Stimulated activated CD8-positive, alpha-beta memory T cell treated with anti-CD3 and anti-CD28 coated beads, Interleukin-12 subunit alpha, Interleukin-12 subunit beta, amount 100 ng/mL, for 24 hours (primary cell): ENCODE measurements at regions not wholly inside any gene's neighbourhood (a gene's known extent, or its start where the extent isn't known, plus 50 kb on each side); places are given as distances from the start of the nearest gene placed in this dataset.

Experiments
- DNase-seq: peaks from one replicate; pipeline ENCODE4 v3.0.0-alpha.2; 2020; ENCODE audit errors: extremely low read depth

- DNase-seq: no peak
Observed at GRCh38 chr3:59546522-59546921, 496.7 kb upstream of the CFAP20DC start.

DNA sequence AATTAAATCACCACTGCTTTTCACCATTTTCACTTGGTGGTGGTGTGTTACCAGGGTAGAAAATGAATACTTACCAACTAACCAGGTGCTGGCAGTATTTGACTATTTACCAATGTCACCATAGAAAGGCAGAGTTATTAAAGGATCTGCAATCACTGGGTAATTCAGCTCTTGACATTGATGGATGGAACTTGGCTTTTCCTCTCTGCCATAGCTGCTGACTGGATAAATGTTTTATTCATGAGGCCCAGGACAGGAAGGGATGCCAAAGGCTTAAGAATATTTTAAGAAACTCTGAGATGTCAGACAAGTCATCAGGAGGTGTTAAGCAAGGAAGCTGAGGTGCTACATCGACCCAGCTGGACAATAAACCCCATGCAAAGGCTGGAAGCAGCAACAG is 495.5 kb upstream of the CFAP20DC start:
- no peak for DNase-seq

DNA sequence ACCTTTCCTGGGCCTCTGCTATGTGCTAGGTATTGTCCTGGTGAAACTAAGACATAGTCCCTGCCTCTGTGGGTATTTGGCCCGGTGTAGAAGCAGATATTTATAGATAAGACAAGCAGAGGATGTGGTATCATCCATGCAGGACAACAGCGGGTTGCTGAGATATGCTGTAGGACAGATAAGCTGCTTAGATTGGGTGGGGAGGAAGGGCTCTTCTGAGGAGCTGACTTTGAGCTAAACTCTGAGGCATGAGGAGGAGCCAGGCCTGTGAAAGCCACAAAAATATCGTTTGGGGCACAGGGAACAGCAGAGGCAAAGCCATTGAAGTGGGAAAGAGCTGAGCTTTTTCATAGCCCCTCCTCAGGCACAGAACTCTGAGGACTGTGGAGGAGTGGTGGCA is 492.5 kb upstream of the CFAP20DC start:
- DNase-seq: no peak

GRCh38 chr3:59540696-59541095 is 490.9 kb upstream of the CFAP20DC start:
- no peak for DNase-seq

GRCh38 chr3:59540241-59540640 is 490.4 kb upstream of the CFAP20DC start:
- no peak for DNase-seq

DNA sequence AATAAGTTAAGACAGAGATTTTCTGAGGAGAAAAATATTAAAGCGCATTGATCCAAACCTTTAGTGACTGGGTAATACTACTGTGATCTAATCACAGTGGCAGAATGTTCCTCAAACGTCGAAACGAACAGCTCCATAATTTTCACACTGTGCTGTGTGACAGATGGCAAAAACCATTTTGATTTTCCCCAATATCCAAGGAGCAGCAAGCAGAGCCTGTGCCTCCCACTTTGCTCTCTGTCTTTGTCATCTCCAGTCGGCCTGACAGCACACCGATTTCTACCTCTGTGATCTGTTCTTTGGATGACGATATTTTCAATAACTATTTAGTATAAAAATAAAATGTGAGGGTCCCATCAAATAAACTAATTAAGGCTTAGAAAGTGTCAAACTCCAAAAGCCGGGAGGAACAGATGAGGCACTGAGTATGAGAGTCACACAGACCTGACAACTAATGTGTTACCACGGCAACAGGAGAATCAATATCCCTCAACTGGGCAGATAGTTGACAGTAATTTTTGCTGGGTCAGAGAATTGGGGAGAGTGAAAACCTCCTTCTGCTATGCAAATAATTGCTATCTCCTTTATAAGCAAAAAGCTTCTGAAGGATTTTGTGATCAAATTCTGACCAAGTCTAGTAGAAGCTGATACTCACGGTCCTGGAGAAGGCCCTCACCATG is 489.1 kb upstream of the CFAP20DC start:
- DNase-seq: no peak

DNA sequence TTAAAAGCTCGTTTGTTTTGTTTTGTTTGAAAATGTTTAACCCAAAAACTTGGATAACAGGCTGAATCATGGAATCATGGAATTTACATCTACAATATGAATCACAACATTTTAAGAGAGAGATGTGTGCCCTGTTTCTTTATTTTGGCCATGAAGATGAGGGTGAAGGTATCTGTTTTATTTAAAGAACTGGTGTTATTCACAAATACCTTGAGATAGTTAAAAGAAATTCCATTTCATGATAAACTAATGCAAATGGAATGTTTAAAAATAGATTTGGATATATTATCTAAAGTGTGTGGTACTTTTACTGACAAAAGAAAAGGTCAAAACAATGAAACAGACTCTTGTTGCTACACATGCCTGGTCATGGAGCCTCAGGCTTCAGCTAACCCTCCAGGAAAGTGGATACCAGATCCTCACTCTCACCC is 486.0 kb upstream of the CFAP20DC start:
- DNase-seq: no peak

- DNase-seq: no peak
Observed at GRCh38 chr3:59531994-59532393, 482.2 kb upstream of the CFAP20DC start.

DNA sequence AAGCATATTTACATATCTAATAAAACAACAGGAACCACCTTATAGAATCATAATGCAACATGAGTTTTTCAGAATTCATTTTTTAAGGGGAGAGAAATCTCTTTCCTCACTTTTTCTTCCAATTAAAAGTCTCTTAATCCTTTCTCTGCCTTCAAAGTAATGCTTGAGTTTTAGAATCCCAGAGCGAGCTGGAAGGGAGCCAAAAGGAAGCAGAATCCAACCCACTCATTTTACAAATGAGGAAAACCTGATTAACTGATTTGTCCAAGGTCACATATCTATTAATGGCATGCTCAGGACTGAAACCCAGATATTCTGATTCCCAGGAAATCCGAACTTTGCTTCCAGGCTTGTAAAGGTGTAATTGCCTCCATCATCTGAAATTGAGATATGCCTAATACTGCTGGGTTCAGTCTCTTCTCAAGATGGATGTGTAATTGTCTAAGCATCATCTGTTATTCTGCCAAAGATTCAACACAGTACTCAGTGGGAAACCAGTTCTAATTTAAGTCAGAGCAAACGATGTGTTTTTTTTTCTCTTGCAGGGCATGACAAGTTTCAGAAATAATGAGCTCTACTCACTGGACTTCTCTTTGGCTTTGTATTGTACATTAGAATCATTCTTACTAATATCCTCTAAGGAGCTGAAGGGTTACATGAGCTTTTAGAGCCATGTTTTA is 481.4 kb upstream of the CFAP20DC start:
- no peak for DNase-seq

DNA sequence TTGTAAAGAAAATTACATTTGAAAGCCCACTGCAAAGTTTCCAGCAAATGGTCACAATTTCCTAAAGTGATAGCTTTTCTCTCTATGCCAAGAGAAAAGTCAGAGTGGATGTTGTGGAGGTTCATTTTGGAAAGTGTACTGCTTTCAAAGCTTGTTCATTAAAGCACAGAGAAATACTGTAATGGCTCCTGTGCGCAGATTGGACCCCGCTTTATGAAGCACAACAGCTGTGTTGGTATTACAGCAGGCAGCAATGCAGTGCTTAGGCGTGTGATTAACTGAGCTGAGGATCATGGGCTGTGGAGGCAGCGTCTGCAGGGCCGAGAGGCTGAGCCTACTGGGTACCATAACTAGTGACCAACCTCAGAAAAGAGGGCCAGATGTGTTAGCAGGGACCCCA is 478.4 kb upstream of the CFAP20DC start:
- DNase-seq: no peak

DNA sequence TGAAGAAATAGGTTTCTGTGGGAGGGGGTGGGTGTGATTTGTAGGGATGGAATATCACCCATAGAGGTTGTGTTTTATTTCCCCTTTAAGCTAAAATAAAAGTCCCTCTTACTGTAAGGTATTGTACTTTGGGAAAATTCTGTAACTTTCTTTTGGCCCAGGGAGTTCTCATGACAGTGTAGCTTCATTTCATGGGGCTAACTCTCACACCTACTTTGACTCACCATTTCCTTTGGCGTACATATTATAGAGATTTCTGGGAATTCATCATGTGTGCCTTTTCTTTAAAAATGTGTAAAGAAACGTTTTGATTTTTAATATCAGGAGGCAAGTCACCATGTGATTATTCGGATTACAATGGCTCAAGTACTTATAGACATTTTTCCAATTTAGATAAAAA is 477.7 kb upstream of the CFAP20DC start:
- DNase-seq: no peak

GRCh38 chr3:59526999-59527398 is 477.2 kb upstream of the CFAP20DC start:
- no peak for DNase-seq

- no peak for DNase-seq
Observed at GRCh38 chr3:59522550-59522949, 472.7 kb upstream of the CFAP20DC start.

DNA sequence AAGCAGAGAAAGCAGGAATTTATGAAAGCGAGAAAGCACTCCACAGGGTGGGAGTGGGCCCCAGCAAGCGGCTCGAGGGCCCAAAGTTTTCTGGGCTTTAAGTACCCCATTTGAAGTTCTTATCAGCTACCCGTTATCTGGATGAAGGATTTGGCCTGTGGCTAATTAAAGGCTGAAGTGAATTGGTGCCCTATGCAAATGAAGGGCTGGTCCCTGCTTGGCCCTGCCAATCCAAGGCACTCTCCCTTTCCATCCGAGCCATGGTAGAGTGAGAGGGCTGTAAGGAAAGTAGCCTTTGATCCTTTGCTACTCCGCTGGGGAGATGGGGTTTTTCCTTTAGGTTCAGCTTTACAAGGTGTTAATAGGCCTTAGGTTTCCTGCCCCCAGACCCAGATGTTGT is 469.3 kb upstream of the CFAP20DC start:
- no peak for DNase-seq

DNA sequence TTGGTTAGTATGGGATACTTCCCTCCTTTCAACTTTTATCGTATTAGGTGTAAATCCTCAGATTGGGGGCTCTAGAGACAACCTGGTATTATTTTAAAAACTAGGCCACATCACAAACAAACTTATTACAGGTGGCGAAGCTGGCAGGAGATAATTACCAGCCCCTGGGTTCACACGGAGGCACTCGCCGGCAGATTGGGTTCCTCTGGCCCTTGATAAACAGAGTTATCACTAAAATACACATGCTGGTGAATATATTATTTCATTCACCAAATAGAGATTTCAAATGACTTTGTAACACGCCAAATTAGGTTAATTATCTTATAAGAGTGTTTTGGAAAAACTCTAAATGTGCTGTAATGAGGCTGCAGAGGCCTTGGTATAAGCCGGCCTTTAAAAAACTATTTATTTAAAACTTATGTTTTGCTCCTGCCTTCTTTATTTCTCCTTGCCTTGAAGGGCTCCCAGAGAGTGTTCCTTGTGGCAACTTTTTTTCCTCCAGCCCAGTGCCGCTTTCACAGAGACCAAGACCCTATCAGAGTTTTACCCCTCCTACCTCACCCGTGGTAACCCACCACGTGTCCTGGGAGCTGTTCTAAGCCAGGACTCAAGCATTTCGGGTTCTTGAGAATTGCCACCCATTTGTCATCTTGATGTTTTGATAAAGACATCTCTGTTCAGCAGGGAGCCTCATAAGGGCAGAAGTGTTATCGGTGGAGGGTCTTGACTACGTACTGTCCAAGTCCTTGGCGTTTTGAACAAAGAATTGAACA is 468.6 kb upstream of the CFAP20DC start:
- no peak for DNase-seq

GRCh38 chr3:59517388-59517787 is 467.6 kb upstream of the CFAP20DC start:
- DNase-seq: no peak

DNA sequence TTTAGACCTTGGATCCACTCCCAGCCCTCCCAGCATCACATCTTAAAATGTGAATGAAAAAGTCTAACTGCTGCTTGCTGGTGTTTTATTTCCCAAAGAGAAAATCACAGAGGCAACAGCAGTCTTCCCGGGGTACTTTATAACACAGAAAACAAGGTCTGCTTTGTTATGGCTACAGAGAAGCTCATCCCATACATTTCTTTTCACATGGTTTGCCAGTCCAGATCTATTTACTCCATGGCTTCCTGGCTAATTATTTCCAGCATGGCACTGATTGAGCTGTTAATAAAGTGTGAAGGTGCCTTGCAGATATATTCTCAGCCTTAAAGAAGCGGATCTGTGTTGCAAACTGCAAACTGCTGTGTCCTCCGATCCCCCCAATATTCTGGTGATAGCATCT is 466.1 kb upstream of the CFAP20DC start:
- no peak for DNase-seq

DNA sequence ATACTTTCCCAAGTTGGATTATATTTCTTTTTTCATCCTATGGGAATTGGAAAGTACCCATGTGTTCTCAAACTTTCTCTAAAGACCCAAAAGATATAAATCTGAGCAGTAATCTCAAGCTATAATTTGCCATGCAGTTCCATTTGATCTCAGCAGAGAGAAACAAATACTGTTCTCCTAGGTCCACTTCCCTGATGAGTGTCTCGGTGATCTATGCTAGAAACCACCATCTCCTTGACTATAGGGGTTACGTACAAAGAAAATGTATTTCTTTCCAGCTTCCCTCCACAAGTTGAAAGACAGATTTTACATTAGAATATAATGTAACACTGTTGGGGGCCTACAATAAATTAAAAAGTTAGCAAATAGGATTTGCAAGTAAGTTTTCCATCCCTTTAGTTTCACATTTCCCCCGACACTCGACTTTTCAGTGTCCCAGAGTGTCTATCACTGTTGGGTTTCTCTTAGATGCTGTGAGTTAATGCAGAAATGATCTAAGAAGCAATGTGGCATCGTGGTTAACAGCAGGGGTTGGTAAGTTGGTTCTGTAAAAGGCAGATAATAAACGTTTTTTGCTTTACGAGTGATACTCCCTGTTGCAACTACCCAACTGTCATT is 465.1 kb upstream of the CFAP20DC start:
- DNase-seq: no peak

GRCh38 chr3:59513570-59513969 is 463.7 kb upstream of the CFAP20DC start:
- no peak for DNase-seq

DNA sequence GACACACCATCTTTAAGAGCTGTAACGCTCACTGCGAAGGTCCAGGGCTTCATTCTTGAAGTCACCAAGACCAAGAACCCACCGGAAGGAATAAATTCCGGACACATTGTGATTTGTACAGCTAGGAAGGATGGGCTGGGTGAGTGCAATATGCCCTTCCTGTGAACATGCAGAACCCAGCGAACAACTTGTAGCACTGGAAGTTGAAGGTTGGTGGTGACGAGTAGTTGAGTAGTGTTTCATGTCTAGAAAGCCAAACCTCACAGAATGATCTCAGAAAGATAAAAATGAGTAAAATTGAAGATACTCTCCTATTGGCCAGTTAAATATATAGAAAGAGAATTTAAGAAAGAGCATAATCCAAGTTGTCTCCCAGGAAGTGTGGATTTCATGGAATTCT is 462.2 kb upstream of the CFAP20DC start:
- DNase-seq: no peak

DNA sequence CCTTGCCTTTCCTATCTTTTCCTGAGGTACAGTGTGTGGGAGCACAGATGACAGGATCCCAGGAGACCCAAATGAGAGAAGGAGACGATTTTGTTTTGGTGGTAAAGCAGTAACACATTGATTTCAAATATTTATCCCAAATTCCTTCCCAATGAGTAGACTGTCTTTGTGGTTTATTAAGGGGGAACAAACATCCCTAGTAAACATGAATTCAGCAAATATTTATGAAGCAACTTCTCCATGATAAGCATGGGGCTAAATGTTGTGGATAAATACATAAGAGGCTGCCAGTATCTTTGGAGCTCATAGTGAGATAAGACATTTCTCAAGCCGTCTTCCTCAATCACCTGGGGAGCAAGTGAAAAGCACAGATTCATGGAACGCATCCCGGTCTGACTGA is 460.8 kb upstream of the CFAP20DC start:
- no peak for DNase-seq

GRCh38 chr3:59508273-59508672 is 458.4 kb upstream of the CFAP20DC start:
- DNase-seq: no peak

DNA sequence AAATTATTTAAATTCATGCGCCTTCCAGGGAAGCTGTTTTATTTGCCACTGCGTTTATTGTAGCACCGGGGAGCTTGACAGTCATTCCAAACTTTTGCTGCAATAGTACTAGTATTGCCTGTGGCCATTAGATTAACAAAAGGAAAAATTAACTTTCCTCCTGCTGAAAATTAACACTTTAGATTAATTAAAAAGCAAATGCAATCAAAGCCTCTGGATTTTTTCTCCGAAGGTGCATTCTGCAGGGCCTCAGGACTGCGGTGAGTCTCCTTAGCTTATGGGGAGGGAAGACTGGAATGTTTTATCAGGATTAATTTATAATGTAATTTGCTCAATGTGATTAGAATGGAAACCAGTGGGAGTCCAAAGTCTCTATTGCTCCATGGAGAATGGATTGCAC is 456.4 kb upstream of the CFAP20DC start:
- DNase-seq: no peak
